IMR-90 (cell line): ENCODE measurements at regions not wholly inside any gene's neighbourhood (a gene's known extent, or its start where the extent isn't known, plus 50 kb on each side); places are given as distances from the start of the nearest gene placed in this dataset.

Experiments used
- ATAC-seq: fragments of 200-7000 bp; cut with Tn5 transposase; 2 replicates; pipeline ENCODE4 v1.9.1; 2020; ENCODE audit warnings: low read depth, mild to moderate bottlenecking, moderate library complexity
- BruUV-seq: library from RNA; stranded (reverse); fragments of 400-500 nt; replicated peaks from 2 replicates; lab custom pipeline; 2021; lab: Mats Ljungman, UMichigan
- CTCF ChIA-PET: fragments of 300-600 bp; formaldehyde crosslinking; extraction: SDS; loops from one replicate; lab custom pipeline; 2021; ENCODE audit warnings: antibody characterized with exemption; lab: Yijun Ruan, JAX
- POLR2A ChIA-PET: fragments of 300-600 bp; sonication (Branson Sonifier 250); formaldehyde crosslinking; loops from one replicate; lab custom pipeline; 2022; ENCODE audit warnings: antibody characterized with exemption; ENCODE audit not compliant: unreplicated experiment; lab: Charles Lee
- DNase-seq: peaks from one replicate; pipeline ENCODE4 v3.0.0; 2013
- H2AFZ ChIP-seq: replicated peaks from 2 replicates; pipeline ENCODE3; 2013; ENCODE audit warnings: low read length, mild to moderate bottlenecking; ENCODE audit not compliant: poor library complexity
- H2AK5ac ChIP-seq: 2 replicates; pipeline ENCODE4 v1.6.1; 2013; ENCODE audit warnings: low read depth, low read length, inconsistent platforms
- H2AK9ac ChIP-seq: replicated peaks from 2 replicates; pipeline ENCODE3; 2013; ENCODE audit warnings: mild to moderate bottlenecking, low read depth, low read length, moderate library complexity; ENCODE audit not compliant: poor library complexity
- H2BK120ac ChIP-seq: 2 replicates; pipeline ENCODE4 v1.6.1; 2013; ENCODE audit warnings: low read depth, low read length, inconsistent platforms
- H2BK15ac ChIP-seq: 3 replicates; pipeline ENCODE4 v1.6.1; 2013; ENCODE audit warnings: low read depth, low read length, inconsistent platforms
- H2BK20ac ChIP-seq: 2 replicates; pipeline ENCODE4 v1.6.1; 2013; ENCODE audit warnings: low read depth, mild to moderate bottlenecking, inconsistent platforms, low read length, moderate library complexity
- H2BK5ac ChIP-seq: 2 replicates; pipeline ENCODE4 v1.6.1; 2013; ENCODE audit warnings: mild to moderate bottlenecking, low read depth, low read length, inconsistent platforms; ENCODE audit not compliant: poor library complexity, severe bottlenecking
- H3K14ac ChIP-seq: replicated peaks from 2 replicates; pipeline ENCODE4 v1.6.1; 2013; ENCODE audit warnings: low read depth, low read length, inconsistent platforms
- H3K18ac ChIP-seq: 2 replicates; pipeline ENCODE4 v1.6.1; 2013; ENCODE audit warnings: low read depth, low read length, control low read depth
- H3K23ac ChIP-seq: 2 replicates; pipeline ENCODE4 v1.6.1; 2013; ENCODE audit warnings: low read depth, low read length, inconsistent platforms
- H3K27ac ChIP-seq: 2 replicates; pipeline ENCODE4 v1.5.1; 2013; ENCODE audit warnings: mild to moderate bottlenecking, control low read depth, low read length; ENCODE audit not compliant: insufficient read depth
- H3K27me3 ChIP-seq: 2 replicates; pipeline ENCODE4 v1.6.1; 2013; ENCODE audit warnings: low read length; ENCODE audit not compliant: control insufficient read depth, insufficient read depth
- H3K36me3 ChIP-seq: 2 replicates; pipeline ENCODE4 v1.6.1; 2013; ENCODE audit warnings: low read length, mixed read lengths; ENCODE audit not compliant: control insufficient read depth, insufficient read depth
- H3K4ac ChIP-seq: 2 replicates; pipeline ENCODE4 v1.6.1; 2013; ENCODE audit warnings: low read depth, low read length, inconsistent platforms
- H3K4me1 ChIP-seq: 2 replicates; pipeline ENCODE4 v1.6.1; 2013; ENCODE audit warnings: low read length, mixed read lengths; ENCODE audit not compliant: control insufficient read depth, insufficient read depth
- H3K4me2 ChIP-seq: 2 replicates; pipeline ENCODE4 v1.6.1; 2013; ENCODE audit warnings: low read depth, mild to moderate bottlenecking, control low read depth, low read length, moderate library complexity
- H3K4me3 ChIP-seq: 2 replicates; pipeline ENCODE4 v1.5.1; 2013; ENCODE audit warnings: low read depth, mild to moderate bottlenecking, control low read depth, low read length, moderate library complexity; ENCODE audit not compliant: insufficient read depth
- H3K56ac ChIP-seq: 2 replicates; pipeline ENCODE4 v1.6.1; 2013; ENCODE audit warnings: low read length, inconsistent platforms; ENCODE audit not compliant: insufficient read depth; ENCODE audit errors: extremely low read depth
- H3K79me1 ChIP-seq, 2 experiments: 2 replicates each; pipeline ENCODE4 v1.6.1; 2013; ENCODE audit warnings: low read length in 2 of 2, inconsistent platforms in 1 of 2, low read depth in 1 of 2
- H3K9ac ChIP-seq: 2 replicates; pipeline ENCODE4 v1.6.1; 2013; ENCODE audit warnings: low read depth, low read length, control low read depth
- H3K9me1 ChIP-seq: 2 replicates; pipeline ENCODE4 v1.6.1; 2013; ENCODE audit warnings: low read length, inconsistent platforms; ENCODE audit not compliant: insufficient read depth
- H3K9me3 ChIP-seq: 2 replicates; pipeline ENCODE4 v1.6.1; 2013; ENCODE audit warnings: low read length; ENCODE audit not compliant: control insufficient read depth, insufficient read depth
- H4K20me1 ChIP-seq: 2 replicates; pipeline ENCODE4 v1.6.1; 2013; ENCODE audit warnings: low read length, inconsistent platforms; ENCODE audit not compliant: insufficient read depth
- H4K5ac ChIP-seq: 2 replicates; pipeline ENCODE4 v1.6.1; 2013; ENCODE audit warnings: mild to moderate bottlenecking, low read depth, low read length, control low read depth
- H4K8ac ChIP-seq, 2 experiments: 2 replicates each; pipeline ENCODE4 v1.6.1; 2013; ENCODE audit warnings: low read depth in 2 of 2, low read length in 2 of 2, control low read depth in 1 of 2, inconsistent platforms in 1 of 2
- H4K91ac ChIP-seq: 2 replicates; pipeline ENCODE4 v1.6.1; 2013; ENCODE audit warnings: low read depth, low read length, inconsistent platforms; ENCODE audit not compliant: insufficient read depth
- CEBPB ChIP-seq: IDR thresholded peaks from 2 replicates; pipeline ENCODE4 v1.6.1; 2012; ENCODE audit warnings: low read depth, low read length, improper control_type of control experiment
- CHD1 ChIP-seq: IDR thresholded peaks from 2 replicates; pipeline ENCODE4 v1.6.1; 2012; ENCODE audit warnings: low read depth, low read length, improper control_type of control experiment
- CTCF ChIP-seq: conservative IDR thresholded peaks from 2 replicates; pipeline ENCODE4 v1.5.1; 2012; ENCODE audit warnings: mild to moderate bottlenecking, low read depth, low read length, improper control_type of control experiment
- ELK1 ChIP-seq: fragments of 150-350 bp; IDR thresholded peaks from 2 replicates; pipeline ENCODE4 v1.6.1; 2016; ENCODE audit warnings: low read depth, mild to moderate bottlenecking, low read length, moderate library complexity, borderline replicate concordance
- MAZ ChIP-seq: IDR thresholded peaks from 2 replicates; pipeline ENCODE4 v1.6.1; 2012; ENCODE audit warnings: low read depth, mild to moderate bottlenecking, low read length, improper control_type of control experiment, moderate library complexity, borderline replicate concordance
- MXI1 ChIP-seq: IDR thresholded peaks from 2 replicates; pipeline ENCODE4 v1.6.1; 2012; ENCODE audit warnings: low read depth, mild to moderate bottlenecking, low read length, moderate library complexity, borderline replicate concordance
- NFE2L2 ChIP-seq: fragments of 150-350 bp; IDR thresholded peaks from 2 replicates; pipeline ENCODE4 v1.6.1; 2016; ENCODE audit warnings: low read depth, mild to moderate bottlenecking, low read length
- POLR2A ChIP-seq: IDR thresholded peaks from 2 replicates; pipeline ENCODE4 v1.6.1; 2012; ENCODE audit warnings: mild to moderate bottlenecking, low read depth, low read length
- RAD21 ChIP-seq: IDR thresholded peaks from 2 replicates; pipeline ENCODE4 v1.6.1; 2012; ENCODE audit warnings: low read length, improper control_type of control experiment
- RCOR1 ChIP-seq: IDR thresholded peaks from 2 replicates; pipeline ENCODE4 v1.6.1; 2012; ENCODE audit warnings: mild to moderate bottlenecking, low read length, improper control_type of control experiment; ENCODE audit not compliant: insufficient replicate concordance
- whole genome bisulfite sequencing, 2 experiments: methylation state at CpG; one replicate each; pipeline versions ENCODE4 v1.1.5 to v1.1.7; 2013; ENCODE audit warnings: missing lambda C conversion rate in 2 of 2; ENCODE audit not compliant: insufficient read length in 1 of 2; ENCODE audit errors: extremely low coverage in 2 of 2; 5-methylcytosine and 5-hydroxymethylcytosine counted together
- dilution Hi-C: fragments of 300-500 bp; cut with HindIII; formaldehyde crosslinking; loops from one replicate; pipeline ENCODE4 v1.14.3; 2018; ENCODE audit warnings: low sequenced_read_pairs; ENCODE audit not compliant: unreplicated experiment
- in situ Hi-C: fragments of 300-500 bp; cut with MboI; formaldehyde crosslinking; loops from 3 replicates; pipeline ENCODE4 v1.14.3; 2019; ENCODE audit warnings: low sequenced_read_pairs, inconsistent platforms, mixed read lengths
- intact Hi-C: fragments of 100-400 bp; cut with micrococcal nuclease; formaldehyde crosslinking; loops from 2 replicates; pipeline ENCODE4 v1.10.0; 2022

GRCh38 chr6:84408028-84408427 is 180.6 kb upstream of the CEP162 start:
- H3K9me3 ChIP-seq: no peaks in the 10 kb centered on the region
- no peak overlapping the region for H3K56ac ChIP-seq
- H3K79me1 ChIP-seq: no peaks in the 10 kb centered on the region
- H3K14ac ChIP-seq: no peak overlapping the region
- no peak overlapping the region for H3K27ac ChIP-seq
- H4K5ac ChIP-seq: no peak overlapping the region
- dilution Hi-C loops (no loop called here), intact Hi-C loops (no loop called here), in situ Hi-C loops (no loop called here)
- no peak overlapping the region for H3K4me2 ChIP-seq
- WGBS, 2 experiments: no CpG with 5 or more reads among the region's 4 CpGs
- no peak overlapping the region for H3K4me3 ChIP-seq
- ATAC-seq: no peak
- no peak overlapping the region for H3K18ac ChIP-seq
- no peak overlapping the region for H4K91ac ChIP-seq
- no peak overlapping the region for H2AFZ ChIP-seq
- H3K4me1 ChIP-seq: no peaks in the 10 kb centered on the region
- ChIA-PET POLR2A (no interaction called here), CTCF (no interaction called here)
- no peak overlapping the region for H2BK15ac ChIP-seq
- H3K23ac ChIP-seq: no peak overlapping the region
- H2BK20ac ChIP-seq: no peak overlapping the region
- no peak for TF ChIP-seq RAD21
- TF ChIP-seq RCOR1: no peak
- no peak for TF ChIP-seq POLR2A
- no peak for TF ChIP-seq MAZ
- no peak for TF ChIP-seq CEBPB
- no peak for TF ChIP-seq MXI1
- TF ChIP-seq ELK1: no peak
- no peak for TF ChIP-seq CHD1
- no peak for TF ChIP-seq NFE2L2
- no peak for TF ChIP-seq CTCF
- H2BK120ac ChIP-seq: no peak overlapping the region
- no peak overlapping the region for H3K4ac ChIP-seq
- H3K9ac ChIP-seq: no peak overlapping the region
- H4K20me1 ChIP-seq: no peaks in the 10 kb centered on the region
- H3K9me1 ChIP-seq: no peaks in the 10 kb centered on the region
- H4K8ac ChIP-seq: no peak overlapping the region
- no peaks in the 10 kb centered on the region for H3K27me3 ChIP-seq
- BruUV-seq: no TSS peak
- H2AK9ac ChIP-seq: no peak overlapping the region
- no peak for DNase-seq
- H2BK5ac ChIP-seq: no peak overlapping the region
- H2AK5ac ChIP-seq: no peak overlapping the region
- no peaks in the 10 kb centered on the region for H3K36me3 ChIP-seq
